DND-41 (cell line): ENCODE measurements at regions not wholly inside any gene's neighbourhood (a gene's known extent, or its start where the extent isn't known, plus 50 kb on each side); places are given as distances from the start of the nearest gene placed in this dataset.

Experiments
- ATAC-seq: fragments of 200-7000 bp; cut with Tn5 transposase; 3 replicates; pipeline ENCODE4 v1.9.1; 2021; ENCODE audit warnings: low read depth; ENCODE audit not compliant: insufficient read depth
- DNase-seq: peaks from one replicate; pipeline ENCODE4 v3.0.0-alpha.2; 2020
- H2AFZ ChIP-seq: 2 replicates; pipeline ENCODE4 v1.6.0; 2012; ENCODE audit warnings: low read depth, low read length
- H3K27ac ChIP-seq: 2 replicates; pipeline ENCODE4 v1.5.1; 2012; ENCODE audit warnings: low read length, inconsistent platforms
- H3K27me3 ChIP-seq: fragments of 200-600 bp; sonication (generic); 2 replicates; pipeline ENCODE4 v1.6.0; 2012; ENCODE audit warnings: low read length, mild to moderate bottlenecking, inconsistent platforms; ENCODE audit not compliant: insufficient read depth, poor library complexity
- H3K36me3 ChIP-seq: 2 replicates; pipeline ENCODE4 v1.5.1; 2012; ENCODE audit warnings: low read length, inconsistent platforms; ENCODE audit not compliant: insufficient read depth
- H3K4me1 ChIP-seq: 2 replicates; pipeline ENCODE4 v1.5.1; 2012; ENCODE audit warnings: mild to moderate bottlenecking, low read length; ENCODE audit not compliant: insufficient read depth
- H3K4me2 ChIP-seq: 2 replicates; pipeline ENCODE4 v1.6.0; 2012; ENCODE audit warnings: mild to moderate bottlenecking, moderate library complexity, low read length, inconsistent platforms; ENCODE audit not compliant: insufficient read depth
- H3K4me3 ChIP-seq, 2 experiments: fragments of 200-600 bp in 1 of 2; shearing (Covaris generic) in 1 of 2; 2 replicates each; pipeline ENCODE4 v1.5.1; 2012 to 2016; ENCODE audit warnings: inconsistent platforms in 2 of 2, low read length in 2 of 2, mild to moderate bottlenecking in 2 of 2, low read depth in 1 of 2, moderate library complexity in 1 of 2
- H3K79me2 ChIP-seq: 2 replicates; pipeline ENCODE4 v1.6.0; 2012; ENCODE audit warnings: low read length, inconsistent platforms; ENCODE audit not compliant: insufficient read depth
- H3K9ac ChIP-seq: 2 replicates; pipeline ENCODE4 v1.6.0; 2012; ENCODE audit warnings: low read depth, mild to moderate bottlenecking, inconsistent platforms, low read length, moderate library complexity
- H3K9me3 ChIP-seq: 2 replicates; pipeline ENCODE4 v1.5.1; 2012; ENCODE audit warnings: low read length, moderate library complexity, mild to moderate bottlenecking, inconsistent platforms; ENCODE audit not compliant: insufficient read depth, severe bottlenecking
- H4K20me1 ChIP-seq: 2 replicates; pipeline ENCODE4 v1.6.0; 2012; ENCODE audit warnings: low read length; ENCODE audit not compliant: insufficient read depth
- EZH2 ChIP-seq: IDR thresholded peaks from 3 replicates; pipeline ENCODE4 v1.6.1; 2012; ENCODE audit warnings: borderline replicate concordance, low read depth, mild to moderate bottlenecking, moderate library complexity, low read length, inconsistent platforms; ENCODE audit not compliant: severe bottlenecking
- TF ChIP-seq, protein P1 (sequence below): IDR thresholded peaks from 2 replicates; pipeline ENCODE4 v1.5.1; 2012; ENCODE audit warnings: borderline replicate concordance, low read length, moderate library complexity, mild to moderate bottlenecking; ENCODE audit not compliant: poor library complexity, severe bottlenecking; ENCODE audit errors: extremely low read depth

DNA sequence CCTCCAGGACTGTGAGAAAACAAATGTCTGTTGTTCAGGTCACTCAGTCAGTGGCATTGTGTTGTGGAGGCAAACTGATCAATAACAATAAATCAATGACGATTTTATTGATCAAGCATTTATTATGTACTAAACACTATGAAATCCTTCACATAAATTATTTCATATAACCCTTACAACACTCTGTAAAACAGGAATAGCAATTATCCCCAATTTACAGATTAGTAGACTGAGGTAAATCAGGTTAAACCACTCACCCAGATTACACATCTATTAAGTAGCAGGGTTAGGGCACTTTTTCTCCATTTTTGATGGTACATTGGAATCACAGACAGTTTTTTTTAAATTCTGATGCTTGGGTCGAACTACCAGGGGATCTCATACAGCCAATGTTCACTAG is 372.8 kb upstream of the MAF start:
- Histone ChIP-seq H3K4me1 (no peaks in the 10 kb centered on the region), H4K20me1 (no peaks in the 10 kb centered on the region), H3K27ac (no peak overlapping the region), H3K4me2 (no peak overlapping the region), H3K9me3 (no peaks in the 10 kb centered on the region), H3K9ac (no peak overlapping the region), H3K36me3 (no peaks in the 10 kb centered on the region), H3K27me3 (no peaks in the 10 kb centered on the region), H2AFZ (no peak overlapping the region), H3K79me2 (no peaks in the 10 kb centered on the region), H3K4me3 (no peak overlapping the region)
- ATAC-seq (no peak), DNase-seq (no peak)
- no peak for TF ChIP-seq EZH2
- TF ChIP-seq, protein P1, sequence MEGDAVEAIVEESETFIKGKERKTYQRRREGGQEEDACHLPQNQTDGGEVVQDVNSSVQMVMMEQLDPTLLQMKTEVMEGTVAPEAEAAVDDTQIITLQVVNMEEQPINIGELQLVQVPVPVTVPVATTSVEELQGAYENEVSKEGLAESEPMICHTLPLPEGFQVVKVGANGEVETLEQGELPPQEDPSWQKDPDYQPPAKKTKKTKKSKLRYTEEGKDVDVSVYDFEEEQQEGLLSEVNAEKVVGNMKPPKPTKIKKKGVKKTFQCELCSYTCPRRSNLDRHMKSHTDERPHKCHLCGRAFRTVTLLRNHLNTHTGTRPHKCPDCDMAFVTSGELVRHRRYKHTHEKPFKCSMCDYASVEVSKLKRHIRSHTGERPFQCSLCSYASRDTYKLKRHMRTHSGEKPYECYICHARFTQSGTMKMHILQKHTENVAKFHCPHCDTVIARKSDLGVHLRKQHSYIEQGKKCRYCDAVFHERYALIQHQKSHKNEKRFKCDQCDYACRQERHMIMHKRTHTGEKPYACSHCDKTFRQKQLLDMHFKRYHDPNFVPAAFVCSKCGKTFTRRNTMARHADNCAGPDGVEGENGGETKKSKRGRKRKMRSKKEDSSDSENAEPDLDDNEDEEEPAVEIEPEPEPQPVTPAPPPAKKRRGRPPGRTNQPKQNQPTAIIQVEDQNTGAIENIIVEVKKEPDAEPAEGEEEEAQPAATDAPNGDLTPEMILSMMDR: no peak

DNA sequence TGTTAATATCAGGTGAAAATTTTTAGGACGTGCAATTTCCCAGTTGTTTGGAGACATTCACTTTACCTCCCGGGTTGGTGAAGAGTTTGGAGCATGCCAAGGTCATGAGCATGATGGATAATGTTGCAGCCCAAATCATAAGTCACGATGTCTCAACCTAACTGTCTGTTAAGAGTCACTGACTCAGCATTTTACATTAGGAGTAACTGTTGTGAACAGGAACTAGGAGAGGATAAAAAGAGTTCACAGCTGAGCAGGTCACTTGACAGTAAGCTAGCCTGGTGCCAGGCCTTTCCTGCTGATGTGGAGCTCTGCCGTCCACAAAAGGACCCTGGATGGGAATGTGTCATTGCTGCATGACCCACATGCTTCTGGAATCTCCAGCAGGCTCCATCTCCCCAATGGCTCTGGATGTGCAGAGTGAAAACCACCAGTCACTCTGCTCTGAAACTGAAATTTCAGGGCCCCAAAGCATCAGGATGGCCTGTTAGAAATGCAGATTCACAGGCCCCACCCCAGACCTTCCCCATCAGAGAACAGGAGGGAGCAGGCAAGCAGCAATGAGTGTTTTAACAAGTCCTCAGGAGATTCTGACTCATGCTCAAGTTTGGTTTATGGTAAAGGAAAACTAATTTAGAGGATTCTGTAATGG is 371.6 kb upstream of the MAF start:
- H3K4me3 ChIP-seq: no peak overlapping the region
- H2AFZ ChIP-seq: no peak overlapping the region
- no peaks in the 10 kb centered on the region for H3K79me2 ChIP-seq
- TF ChIP-seq EZH2: no peak
- TF ChIP-seq, protein P1: no peak
- no peaks in the 10 kb centered on the region for H3K36me3 ChIP-seq
- ATAC-seq (no peak), DNase-seq (no peak)
- H3K4me1 ChIP-seq: no peaks in the 10 kb centered on the region
- no peak overlapping the region for H3K4me2 ChIP-seq
- no peaks in the 10 kb centered on the region for H3K9me3 ChIP-seq
- no peaks in the 10 kb centered on the region for H4K20me1 ChIP-seq
- no peaks in the 10 kb centered on the region for H3K27me3 ChIP-seq
- H3K9ac ChIP-seq: no peak overlapping the region
- H3K27ac ChIP-seq: no peak overlapping the region

- Histone ChIP-seq H3K79me2 (no peaks in the 10 kb centered on the region), H3K27me3 (no peaks in the 10 kb centered on the region), H3K27ac (no peak overlapping the region), H4K20me1 (no peaks in the 10 kb centered on the region), H3K4me2 (no peak overlapping the region), H2AFZ (no peak overlapping the region), H3K9me3 (no peaks in the 10 kb centered on the region), H3K4me1 (no peaks in the 10 kb centered on the region), H3K36me3 (no peaks in the 10 kb centered on the region), H3K9ac (no peak overlapping the region), H3K4me3 (no peak overlapping the region)
- ATAC-seq (no peak), DNase-seq (no peak)
- TF ChIP-seq, protein P1: no peak
- TF ChIP-seq EZH2: no peak
Observed at GRCh38 chr16:79971237-79971572, 370.7 kb upstream of the MAF start.
